HG03378 (cell line): ENCODE measurements at regions not wholly inside any gene's neighbourhood (a gene's known extent, or its start where the extent isn't known, plus 50 kb on each side); places are given as distances from the start of the nearest gene placed in this dataset.
"Not testable (repeated sequence)": the region's sequence is repeated elsewhere in the genome, so short reads cannot be mapped to it uniquely, and the experiment has no call there.

Source experiments
- ATAC-seq: cut with Tn5 transposase; IDR thresholded peaks from one replicate; pipeline ENCODE4 v1.9.1; 2021; ENCODE audit warnings: mild to moderate bottlenecking, moderate library complexity; ENCODE audit not compliant: unreplicated experiment

DNA sequence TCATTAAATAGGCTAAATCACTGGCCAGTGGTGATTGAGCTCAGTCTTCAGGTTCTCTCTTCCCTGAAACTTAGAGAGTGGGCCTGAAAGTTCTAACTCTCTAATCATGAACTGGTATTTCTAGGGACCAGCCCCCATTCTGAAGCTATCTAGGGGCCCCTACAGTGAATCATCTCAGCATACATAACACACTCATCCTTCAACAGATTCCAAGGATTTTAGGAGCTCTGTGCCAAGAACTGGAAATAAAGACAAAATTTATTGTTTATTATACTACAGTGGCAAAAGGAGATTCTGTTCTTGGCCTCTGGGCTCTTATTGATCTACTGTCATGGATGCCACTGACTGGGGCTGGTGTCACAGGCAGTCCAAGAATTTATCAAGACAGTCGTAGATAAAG lies 263.8 kb upstream of the IGFBP7 start:
- ATAC-seq, result no peak

DNA sequence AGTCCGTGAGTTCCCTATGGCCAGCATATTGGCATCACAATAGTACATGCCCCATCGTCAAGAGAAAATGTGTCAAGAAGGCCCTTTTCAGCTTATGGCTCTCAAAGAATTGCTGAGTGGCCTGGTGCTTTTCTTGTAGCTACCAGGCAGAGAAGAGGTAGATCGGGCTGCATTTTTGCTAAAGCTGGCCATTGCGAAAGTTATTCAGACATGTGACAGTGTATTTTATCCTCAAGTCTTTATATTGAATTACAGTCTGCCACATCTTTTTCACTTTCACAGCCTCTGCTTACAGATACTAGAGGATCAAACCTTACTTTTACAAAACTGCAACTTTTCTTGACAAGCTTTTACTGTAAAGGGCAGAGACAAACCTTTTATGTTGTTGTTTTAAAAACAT lies 261.5 kb upstream of the IGFBP7 start:
- no peak for ATAC-seq

DNA sequence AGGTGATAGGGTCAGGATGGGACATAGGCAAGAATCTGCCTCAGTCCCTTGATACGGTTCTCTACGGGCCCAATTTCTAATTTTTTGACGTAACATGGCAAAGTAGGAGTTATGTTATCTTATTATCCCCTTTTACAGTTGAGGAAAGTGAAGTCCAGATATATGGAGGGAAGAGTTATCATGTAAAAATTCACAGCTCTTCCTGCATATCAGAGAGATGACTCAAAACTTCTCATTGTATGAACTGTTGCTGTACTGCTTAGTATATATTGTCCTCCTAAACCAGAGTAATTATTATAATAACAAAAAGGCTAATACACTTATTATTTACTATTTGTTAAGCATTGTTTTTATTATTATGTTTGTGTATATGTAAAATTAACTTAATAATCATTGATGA lies 260.5 kb upstream of the IGFBP7 start:
- no peak for ATAC-seq

DNA sequence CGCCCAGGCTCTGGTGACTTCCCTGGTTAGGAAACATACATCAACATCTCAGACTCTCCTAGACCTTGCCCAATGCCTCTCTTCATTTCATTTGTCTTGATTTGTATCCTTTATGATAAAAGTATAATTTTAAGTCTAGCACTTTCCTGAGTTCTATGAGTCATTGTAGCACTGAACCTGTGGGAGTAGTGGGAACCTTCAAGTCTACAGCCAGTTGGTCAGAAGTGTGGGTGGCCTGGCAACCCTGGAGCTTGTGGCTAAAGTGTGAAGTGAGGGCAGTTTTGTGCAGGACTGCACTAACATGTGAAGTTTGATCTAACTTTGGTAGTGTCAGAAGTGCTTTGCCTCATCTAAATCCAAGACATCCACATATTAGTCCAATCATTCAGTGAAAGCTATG lies 259.3 kb upstream of the IGFBP7 start:
- no peak for ATAC-seq

DNA sequence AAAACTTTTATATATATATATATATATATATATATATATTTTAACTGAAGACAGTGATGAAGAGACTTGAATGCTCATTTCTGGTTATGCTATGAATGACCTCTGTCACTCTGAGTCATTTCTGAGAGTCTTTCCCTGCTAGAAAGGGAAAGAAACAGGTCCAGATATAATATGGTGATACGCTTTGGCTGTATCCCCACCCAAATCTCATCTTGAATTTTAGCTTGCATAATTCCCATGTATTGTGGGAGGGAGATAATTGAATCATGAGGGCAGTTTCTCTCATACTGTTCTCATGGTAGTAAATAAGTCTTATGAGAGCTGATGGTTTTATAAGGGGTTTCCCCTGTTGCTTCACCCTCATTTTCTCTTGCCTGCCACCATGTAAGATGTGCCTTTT lies 254.1 kb upstream of the IGFBP7 start:
- no peak for ATAC-seq

DNA sequence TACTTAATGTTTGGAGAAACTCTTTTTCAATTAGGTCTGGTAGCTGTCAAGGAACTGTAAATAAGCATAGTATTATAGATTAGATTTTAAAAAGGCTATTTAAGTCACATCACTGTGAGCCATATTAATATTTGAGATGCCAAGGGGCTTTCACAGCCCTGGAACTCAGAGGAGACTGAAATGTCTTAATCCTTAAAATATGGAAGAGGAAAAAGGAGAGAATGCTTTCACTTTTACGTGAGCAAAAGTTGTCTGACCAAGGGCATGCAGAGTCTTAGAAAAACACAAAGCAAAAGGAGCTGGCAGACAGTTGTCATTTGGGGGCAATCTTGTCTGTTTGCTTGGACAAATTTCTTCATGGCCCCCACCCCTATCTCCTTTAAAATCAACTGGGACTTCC lies 253.2 kb upstream of the IGFBP7 start:
- no peak for ATAC-seq

DNA sequence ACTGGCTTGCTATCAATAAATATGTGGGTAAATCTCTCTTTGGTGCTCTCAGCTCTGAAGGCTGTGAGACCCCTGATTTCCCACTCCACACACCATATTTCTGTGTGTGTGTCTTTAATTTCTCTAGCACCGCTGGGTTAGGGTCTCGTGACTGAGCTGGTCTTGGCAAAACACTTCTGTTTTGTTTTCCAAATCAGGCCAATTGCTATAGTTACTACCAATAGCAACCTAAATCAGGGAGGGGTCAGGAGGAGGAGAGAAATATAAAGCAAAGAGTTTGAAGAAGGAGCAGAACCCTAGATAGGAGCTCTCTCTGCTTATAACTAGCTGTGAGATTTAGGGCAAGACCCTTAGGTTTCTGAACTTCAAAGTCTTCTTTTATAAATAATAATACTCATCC lies 250.5 kb upstream of the IGFBP7 start:
- ATAC-seq, result no peak

DNA sequence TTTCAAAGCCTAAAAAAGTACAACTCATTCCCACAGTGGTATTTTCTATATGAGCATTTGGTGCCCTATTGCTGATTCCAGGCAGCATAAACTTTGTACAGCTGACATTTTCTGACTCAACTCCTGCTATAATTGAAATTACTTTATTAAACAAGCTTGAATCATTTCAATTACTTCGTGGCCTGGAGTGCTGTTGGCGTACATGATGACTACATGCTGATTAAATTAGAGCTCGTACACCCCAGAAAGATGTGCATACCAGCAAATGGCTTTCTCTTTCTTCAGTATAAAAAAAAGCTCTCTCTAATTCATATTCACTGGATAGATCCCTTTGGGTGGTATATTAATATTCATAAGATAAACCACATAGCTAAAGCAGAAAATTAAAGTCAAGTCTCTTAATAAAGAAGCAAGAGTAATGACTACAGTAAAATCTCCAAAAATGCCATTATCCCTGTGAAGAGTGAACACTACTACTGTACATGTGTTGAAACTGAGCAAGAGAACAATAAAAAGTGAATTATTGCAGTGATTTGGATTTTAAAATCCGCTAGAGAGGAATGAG lies 245.0 kb upstream of the IGFBP7 start:
- no peak for ATAC-seq

DNA sequence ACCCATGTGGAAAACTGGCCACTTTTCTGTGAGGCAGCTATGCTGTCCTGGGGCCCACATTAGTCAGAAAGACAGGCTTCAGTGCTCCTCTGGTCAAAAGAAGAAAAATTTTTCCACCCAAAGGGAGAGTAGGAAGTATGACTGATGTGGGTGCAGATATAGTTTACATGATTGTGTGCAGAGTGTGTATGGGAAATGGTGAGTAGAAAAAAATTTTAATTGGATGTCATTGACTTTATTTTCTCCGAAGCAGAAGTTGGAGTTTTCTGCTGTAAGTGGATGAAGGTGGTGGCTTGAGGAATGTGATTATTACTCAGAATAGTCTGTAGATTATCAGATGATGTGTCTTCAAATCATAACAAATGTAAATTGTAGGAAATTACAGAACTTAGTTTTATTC lies 241.5 kb upstream of the IGFBP7 start:
- ATAC-seq, result no peak

DNA sequence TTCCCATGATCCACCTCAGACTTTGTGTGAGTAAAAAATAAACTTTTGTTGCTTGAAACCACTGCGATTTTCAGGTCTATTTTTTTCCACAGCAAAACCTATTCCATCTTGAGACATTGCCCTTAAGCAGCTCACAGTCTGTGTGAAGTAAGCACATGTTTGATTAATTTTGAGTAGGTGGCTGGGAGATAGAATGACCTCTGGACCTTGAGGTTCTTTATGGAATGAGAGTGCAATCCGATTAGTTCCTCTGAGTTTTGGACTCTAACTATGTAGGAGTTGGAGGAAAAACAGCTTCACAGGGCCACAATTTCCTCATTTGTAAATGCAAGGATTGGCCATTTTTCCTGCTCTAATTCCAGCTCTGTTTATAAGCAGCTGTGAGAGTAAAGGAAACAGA lies 234.1 kb upstream of the IGFBP7 start:
- no peak for ATAC-seq

DNA sequence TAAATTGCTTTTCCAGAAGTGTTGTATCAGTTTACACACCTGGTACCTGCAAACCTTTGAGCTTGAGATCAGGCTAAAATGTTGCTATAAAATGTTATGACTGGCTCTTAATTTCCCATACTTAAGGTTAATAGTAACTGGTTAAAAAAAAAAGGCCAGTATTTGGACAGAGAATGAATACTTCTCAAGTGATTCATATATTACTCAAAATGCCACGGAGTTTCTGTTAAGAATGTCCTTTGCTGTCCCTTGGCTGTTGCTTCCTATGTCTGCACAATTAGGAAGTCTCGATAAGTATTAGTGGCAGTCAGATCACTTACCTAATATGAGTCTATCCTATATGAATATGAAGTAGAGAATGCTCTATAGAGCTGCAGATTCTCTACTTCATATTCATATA lies 232.2 kb upstream of the IGFBP7 start:
- ATAC-seq, result no peak

DNA sequence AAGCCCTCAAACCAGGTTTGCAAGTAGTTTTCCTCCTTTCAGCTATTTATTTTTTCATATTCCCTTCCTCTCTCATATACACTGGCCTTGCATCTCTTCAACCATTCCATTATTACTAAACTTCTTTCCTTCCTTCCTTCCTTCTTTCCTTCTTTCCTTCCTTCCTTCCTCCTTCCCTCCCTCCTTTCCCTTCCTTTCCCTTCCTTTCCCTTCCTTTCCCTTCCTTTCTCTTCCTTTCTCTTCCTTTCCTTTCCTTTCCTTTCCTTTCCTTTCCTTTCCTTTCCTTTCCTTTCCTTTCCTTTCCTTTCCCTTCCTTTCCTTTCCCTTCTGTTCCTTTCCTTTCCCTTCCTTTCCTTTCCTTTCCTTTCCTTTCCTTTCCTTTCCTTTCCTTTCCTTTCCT lies 228.7 kb upstream of the IGFBP7 start:
- ATAC-seq, result not testable (repeated sequence)

DNA sequence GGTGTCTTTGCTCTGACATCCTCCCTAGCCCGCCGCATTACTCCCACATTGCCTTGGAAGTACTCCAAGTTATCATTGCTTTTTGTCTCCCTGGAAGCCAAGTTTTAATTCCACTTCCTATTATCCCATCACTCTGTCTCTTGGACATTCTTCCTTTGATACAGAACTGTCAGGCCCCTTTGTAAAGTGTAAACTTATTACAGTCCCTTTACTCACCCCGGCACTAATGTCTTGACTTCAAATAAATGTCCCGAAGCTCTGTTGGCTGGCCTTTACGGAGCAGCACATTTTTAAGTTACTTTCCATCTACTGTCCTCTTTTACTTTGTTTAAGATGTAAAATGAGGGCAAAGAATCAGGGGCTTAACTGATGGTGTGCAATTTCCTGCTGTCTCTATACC lies 223.5 kb upstream of the IGFBP7 start:
- ATAC-seq, result no peak

DNA sequence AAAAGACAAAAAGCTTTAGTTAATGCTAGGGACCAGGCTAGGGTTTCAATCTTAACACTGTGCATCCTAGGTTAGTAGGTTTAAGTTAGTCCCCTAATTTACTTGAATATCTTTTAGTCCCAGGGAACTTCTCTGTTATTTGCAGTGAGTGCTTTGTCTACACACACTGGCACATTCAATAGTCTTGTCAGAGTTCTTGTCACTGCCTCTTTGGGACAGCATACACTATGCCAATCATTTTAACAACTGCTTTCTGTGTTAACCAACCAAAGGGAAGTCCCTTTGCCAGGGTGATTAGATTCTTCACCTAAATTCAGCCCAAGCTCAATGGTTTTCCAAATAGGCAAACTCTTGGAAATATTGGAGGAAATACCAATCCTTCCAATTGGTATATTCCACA lies 221.8 kb upstream of the IGFBP7 start:
- ATAC-seq, result no peak

DNA sequence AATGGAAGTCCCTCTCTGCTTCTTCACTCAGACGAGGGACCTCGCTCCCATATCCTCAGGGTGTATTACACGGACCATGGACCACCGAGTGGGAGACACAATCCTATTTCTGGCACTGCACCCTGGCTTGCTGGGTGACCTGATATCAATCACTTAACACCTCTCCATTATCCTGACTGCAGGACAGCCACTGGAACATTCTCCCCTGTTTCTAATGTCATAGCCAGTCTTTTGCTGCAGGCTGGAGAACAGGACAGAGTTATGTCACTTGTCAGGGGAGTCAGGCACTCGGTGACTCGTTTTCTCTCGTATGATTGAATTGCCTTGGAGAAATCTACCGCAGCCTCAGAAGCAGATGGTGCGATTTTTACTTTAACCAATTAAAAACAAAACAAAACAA lies 219.1 kb upstream of the IGFBP7 start:
- ATAC-seq, result no peak

DNA sequence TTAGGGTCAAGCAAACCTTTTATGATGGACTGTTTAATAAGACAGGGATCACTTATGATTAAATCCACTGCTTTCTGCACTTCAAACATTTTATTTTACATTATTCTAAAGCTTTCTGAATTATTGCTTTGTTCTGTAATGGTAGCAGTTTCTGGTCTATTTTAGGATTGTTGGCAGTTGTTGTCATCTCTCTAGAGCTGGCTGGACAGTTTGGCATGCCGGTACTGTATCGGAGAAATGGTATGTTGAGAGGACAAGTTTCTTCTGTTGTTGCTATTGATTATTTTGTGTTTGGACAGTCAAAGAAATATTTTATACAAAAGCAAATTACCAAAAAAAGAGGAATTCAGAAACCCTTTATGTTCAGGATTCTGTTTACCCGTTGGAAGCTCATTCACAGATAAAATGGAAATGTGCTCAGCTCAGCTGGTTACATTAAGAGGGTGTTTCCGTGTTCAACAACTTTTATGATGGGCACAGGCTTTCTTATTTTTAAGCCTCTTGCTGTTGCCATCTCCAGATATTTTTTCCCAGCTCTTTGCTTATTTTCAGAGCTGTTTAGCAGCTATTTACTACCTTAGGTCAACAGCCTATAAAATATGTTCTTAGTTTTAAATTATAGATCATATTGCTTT lies 214.6 kb upstream of the IGFBP7 start:
- no peak for ATAC-seq

DNA sequence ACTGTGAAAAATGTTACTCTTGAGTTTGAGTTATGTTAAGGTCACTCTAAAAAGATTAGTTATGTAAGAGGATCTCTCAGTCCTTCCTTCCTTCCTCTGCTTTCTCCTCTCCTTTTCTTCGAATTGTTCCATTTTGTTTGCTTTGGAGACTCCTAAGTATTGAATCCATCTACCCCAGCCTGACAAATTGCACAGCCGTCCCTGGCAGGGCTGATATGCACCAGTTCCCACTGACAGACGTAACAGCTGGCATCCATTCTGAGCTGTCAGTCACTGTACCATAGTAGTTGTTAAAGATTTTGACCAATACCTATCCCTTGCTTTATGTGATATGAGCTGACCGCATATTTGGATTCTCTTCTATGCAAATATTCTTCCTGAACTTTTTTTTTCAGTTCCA lies 210.7 kb upstream of the IGFBP7 start:
- no peak for ATAC-seq

DNA sequence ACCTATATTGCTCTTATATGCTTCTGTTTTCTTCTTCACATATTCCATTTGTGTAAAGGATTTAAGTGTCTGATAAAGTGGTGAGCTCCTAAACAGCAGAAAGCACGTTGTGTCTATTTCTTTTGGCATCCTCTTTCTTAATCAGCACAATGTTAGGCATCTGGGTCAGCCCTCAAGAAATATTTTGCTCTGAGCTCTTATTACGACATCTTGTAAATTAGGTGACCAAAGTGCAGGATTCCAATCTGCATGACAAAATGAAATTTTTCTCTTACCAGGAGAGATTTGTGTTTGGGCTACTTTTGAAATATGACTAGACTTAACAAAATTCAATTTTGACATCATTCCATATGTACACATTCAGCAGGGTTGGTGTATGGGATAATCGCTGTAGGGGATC lies 210.0 kb upstream of the IGFBP7 start:
- ATAC-seq, result no peak

DNA sequence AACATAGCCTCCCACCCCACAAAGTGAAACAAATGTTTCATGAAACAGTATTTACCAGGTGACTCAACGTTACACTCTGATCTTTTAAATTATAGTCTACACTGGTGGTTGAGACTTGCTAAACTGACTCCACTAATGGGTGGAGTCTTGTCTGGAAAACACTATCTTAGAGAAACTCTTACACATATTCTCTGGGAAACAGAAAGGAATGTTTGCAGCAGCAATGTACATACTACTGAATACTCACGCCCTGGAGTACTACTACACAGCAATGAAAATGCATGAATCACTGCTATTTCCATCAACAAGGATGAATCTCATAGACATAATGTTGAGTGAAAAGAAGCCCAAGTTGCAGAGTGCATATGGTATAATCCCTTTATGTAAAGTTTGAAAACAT lies 208.5 kb upstream of the IGFBP7 start:
- no peak for ATAC-seq

DNA sequence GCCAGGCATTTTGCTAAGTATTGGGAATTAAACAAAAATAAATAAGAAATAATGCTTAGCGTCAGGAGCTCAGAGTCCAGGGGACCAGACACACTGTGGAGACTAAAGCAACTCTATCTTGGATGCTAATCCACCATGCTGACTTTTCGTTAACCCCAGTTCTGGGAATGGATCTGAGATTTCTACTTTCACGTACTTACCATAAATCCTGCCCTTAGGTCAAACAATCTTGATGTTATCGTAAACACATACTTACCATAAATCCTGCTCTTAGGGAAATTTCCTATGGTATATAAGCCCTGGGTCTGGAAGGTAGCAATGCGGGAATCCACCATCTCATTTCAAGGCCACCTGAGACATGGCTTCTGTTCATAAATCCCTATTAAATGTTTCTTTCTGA lies 204.5 kb upstream of the IGFBP7 start:
- ATAC-seq, result no peak

DNA sequence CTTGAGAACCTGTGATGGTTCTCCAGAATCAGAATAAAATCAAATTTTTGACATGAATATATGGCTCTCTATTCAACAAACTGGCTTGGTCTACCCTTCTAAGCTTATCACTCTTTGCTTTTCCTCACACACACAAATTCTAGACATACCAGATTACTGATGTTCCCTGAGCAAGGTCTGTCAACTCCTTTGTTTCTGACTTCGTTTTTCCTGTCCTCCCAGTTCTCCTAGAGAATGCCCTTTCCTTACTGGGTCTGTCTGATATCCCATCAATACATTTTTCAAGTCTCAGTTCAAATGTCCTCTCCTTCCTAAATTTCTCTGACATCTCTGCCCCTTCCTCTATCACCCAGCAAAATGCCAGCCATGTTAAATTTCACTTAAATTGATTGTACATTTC lies 202.1 kb upstream of the IGFBP7 start:
- ATAC-seq, result no peak

DNA sequence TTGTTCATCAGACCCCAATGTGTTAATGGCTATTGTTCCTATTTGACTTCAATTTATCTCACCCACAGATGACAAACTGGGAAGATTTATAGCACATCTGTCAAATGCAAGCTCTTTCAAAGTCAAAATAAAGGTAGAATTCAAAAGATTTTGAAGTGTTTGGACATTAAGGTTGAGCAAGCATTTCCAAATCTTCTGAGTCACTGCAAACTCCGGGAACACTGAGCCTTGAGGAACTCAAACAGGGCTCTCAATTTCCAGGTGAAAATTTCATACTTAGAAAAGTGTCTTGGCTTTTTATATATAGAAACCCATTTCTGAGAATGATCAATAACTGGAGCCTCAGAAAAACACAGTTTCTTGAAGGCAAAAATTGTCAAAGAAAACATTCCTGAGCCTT lies 199.5 kb upstream of the IGFBP7 start:
- ATAC-seq, result no peak

DNA sequence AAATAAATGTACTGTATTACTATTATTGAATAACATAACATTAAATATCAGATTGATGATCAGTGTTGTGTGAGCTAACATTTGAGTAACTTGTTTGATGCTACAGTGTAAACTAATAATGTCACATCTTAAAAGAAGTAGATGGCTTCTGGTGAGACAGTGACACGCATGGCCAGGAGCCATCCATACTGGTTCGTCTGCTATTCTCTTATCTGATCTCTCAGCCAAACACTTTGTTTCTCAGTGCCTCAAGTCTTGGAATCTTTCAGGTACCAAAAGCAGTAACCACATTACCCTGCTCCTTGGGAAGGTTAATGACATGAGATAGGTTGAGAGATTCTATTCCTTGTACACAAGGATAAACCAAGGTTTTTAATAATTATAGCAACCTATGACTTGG lies 198.1 kb upstream of the IGFBP7 start:
- ATAC-seq, result no peak
